DND-41 (cell line): ENCODE measurements at regions not wholly inside any gene's neighbourhood (a gene's known extent, or its start where the extent isn't known, plus 50 kb on each side); places are given as distances from the start of the nearest gene placed in this dataset.

Source experiments
- ATAC-seq: fragments of 200-7000 bp; cut with Tn5 transposase; 3 replicates; pipeline ENCODE4 v1.9.1; 2021; ENCODE audit warnings: low read depth; ENCODE audit not compliant: insufficient read depth
- DNase-seq: peaks from one replicate; pipeline ENCODE4 v3.0.0-alpha.2; 2020
- H2AFZ ChIP-seq: 2 replicates; pipeline ENCODE4 v1.6.0; 2012; ENCODE audit warnings: low read depth, low read length
- H3K27ac ChIP-seq: 2 replicates; pipeline ENCODE4 v1.5.1; 2012; ENCODE audit warnings: low read length, inconsistent platforms
- H3K27me3 ChIP-seq: fragments of 200-600 bp; sonication (generic); 2 replicates; pipeline ENCODE4 v1.6.0; 2012; ENCODE audit warnings: low read length, mild to moderate bottlenecking, inconsistent platforms; ENCODE audit not compliant: insufficient read depth, poor library complexity
- H3K36me3 ChIP-seq: 2 replicates; pipeline ENCODE4 v1.5.1; 2012; ENCODE audit warnings: low read length, inconsistent platforms; ENCODE audit not compliant: insufficient read depth
- H3K4me1 ChIP-seq: 2 replicates; pipeline ENCODE4 v1.5.1; 2012; ENCODE audit warnings: mild to moderate bottlenecking, low read length; ENCODE audit not compliant: insufficient read depth
- H3K4me2 ChIP-seq: 2 replicates; pipeline ENCODE4 v1.6.0; 2012; ENCODE audit warnings: mild to moderate bottlenecking, moderate library complexity, low read length, inconsistent platforms; ENCODE audit not compliant: insufficient read depth
- H3K4me3 ChIP-seq, 2 experiments: fragments of 200-600 bp in 1 of 2; shearing (Covaris generic) in 1 of 2; 2 replicates each; pipeline ENCODE4 v1.5.1; 2012 to 2016; ENCODE audit warnings: inconsistent platforms in 2 of 2, low read length in 2 of 2, mild to moderate bottlenecking in 2 of 2, low read depth in 1 of 2, moderate library complexity in 1 of 2
- H3K79me2 ChIP-seq: 2 replicates; pipeline ENCODE4 v1.6.0; 2012; ENCODE audit warnings: low read length, inconsistent platforms; ENCODE audit not compliant: insufficient read depth
- H3K9ac ChIP-seq: 2 replicates; pipeline ENCODE4 v1.6.0; 2012; ENCODE audit warnings: low read depth, mild to moderate bottlenecking, inconsistent platforms, low read length, moderate library complexity
- H3K9me3 ChIP-seq: 2 replicates; pipeline ENCODE4 v1.5.1; 2012; ENCODE audit warnings: low read length, moderate library complexity, mild to moderate bottlenecking, inconsistent platforms; ENCODE audit not compliant: insufficient read depth, severe bottlenecking
- H4K20me1 ChIP-seq: 2 replicates; pipeline ENCODE4 v1.6.0; 2012; ENCODE audit warnings: low read length; ENCODE audit not compliant: insufficient read depth
- EZH2 ChIP-seq: IDR thresholded peaks from 3 replicates; pipeline ENCODE4 v1.6.1; 2012; ENCODE audit warnings: borderline replicate concordance, low read depth, mild to moderate bottlenecking, moderate library complexity, low read length, inconsistent platforms; ENCODE audit not compliant: severe bottlenecking
- TF ChIP-seq, protein P1 (sequence below): IDR thresholded peaks from 2 replicates; pipeline ENCODE4 v1.5.1; 2012; ENCODE audit warnings: borderline replicate concordance, low read length, moderate library complexity, mild to moderate bottlenecking; ENCODE audit not compliant: poor library complexity, severe bottlenecking; ENCODE audit errors: extremely low read depth

DNA sequence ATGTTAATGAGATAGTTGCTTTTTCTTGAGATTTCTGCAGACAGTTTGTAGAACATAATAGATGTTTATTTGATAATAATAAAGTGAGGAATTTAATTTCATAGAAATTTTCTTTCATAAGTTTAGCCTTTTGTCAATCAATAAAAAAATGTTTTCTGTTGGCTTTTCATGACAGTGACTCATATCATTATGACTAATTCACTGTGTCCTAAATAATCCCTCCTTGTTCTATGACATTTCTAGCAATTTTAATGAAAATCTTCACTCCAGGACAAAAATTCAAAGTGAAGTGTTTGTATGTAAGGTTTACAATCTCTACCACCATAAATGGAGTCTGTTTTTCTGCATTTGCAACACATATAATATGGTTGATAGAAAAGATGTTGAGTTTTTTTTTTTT is 109.9 kb downstream of the UTRN start:
- H3K4me2 ChIP-seq, result no peak overlapping the region
- ATAC-seq, result no peak
- no peaks in the 10 kb centered on the region for H3K27me3 ChIP-seq
- no peak for DNase-seq
- no peak for TF ChIP-seq EZH2
- TF ChIP-seq, protein P1, sequence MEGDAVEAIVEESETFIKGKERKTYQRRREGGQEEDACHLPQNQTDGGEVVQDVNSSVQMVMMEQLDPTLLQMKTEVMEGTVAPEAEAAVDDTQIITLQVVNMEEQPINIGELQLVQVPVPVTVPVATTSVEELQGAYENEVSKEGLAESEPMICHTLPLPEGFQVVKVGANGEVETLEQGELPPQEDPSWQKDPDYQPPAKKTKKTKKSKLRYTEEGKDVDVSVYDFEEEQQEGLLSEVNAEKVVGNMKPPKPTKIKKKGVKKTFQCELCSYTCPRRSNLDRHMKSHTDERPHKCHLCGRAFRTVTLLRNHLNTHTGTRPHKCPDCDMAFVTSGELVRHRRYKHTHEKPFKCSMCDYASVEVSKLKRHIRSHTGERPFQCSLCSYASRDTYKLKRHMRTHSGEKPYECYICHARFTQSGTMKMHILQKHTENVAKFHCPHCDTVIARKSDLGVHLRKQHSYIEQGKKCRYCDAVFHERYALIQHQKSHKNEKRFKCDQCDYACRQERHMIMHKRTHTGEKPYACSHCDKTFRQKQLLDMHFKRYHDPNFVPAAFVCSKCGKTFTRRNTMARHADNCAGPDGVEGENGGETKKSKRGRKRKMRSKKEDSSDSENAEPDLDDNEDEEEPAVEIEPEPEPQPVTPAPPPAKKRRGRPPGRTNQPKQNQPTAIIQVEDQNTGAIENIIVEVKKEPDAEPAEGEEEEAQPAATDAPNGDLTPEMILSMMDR, result no peak
- H3K9me3 ChIP-seq, result peaks cover 6% of the 10 kb centered on the region
- no peaks in the 10 kb centered on the region; the same call in 1 of the 2 replicates for H4K20me1 ChIP-seq
- H3K79me2 ChIP-seq, result peaks cover 83% of the 10 kb centered on the region
- no peak overlapping the region for H2AFZ ChIP-seq
- H3K9ac ChIP-seq, result no peak overlapping the region
- H3K4me3 ChIP-seq, result no peak overlapping the region
- no peaks in the 10 kb centered on the region for H3K4me1 ChIP-seq
- H3K36me3 ChIP-seq, result peaks cover 10% of the 10 kb centered on the region; the same call in 1 of the 2 replicates
- H3K27ac ChIP-seq, result no peak overlapping the region

DNA sequence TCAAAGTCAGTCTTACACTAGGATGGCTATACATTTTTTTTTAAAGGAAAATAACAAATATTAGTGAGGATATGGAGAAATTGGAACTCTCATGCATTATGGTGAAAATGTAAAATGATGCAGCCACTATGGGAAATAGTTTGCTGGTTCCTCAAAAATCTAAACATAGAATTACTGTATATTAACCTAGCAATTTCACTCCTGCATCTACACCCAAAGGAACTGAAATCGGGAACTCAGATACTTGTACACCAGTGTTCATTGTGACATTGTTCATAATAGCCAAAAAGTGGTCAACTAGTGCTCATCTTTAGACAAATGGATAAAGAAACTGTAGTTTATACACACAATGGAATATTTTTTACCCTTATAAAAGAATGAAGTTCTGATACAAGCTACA is 110.7 kb downstream of the UTRN start:
- Histone ChIP-seq H3K4me2 (no peak overlapping the region), H3K27ac (no peak overlapping the region), H2AFZ (no peak overlapping the region), H3K79me2 (peaks cover 80% of the 10 kb centered on the region), H3K9ac (no peak overlapping the region), H3K9me3 (peaks cover 6% of the 10 kb centered on the region), H3K4me3 (no peak overlapping the region), H3K27me3 (no peaks in the 10 kb centered on the region), H3K4me1 (no peaks in the 10 kb centered on the region), H4K20me1 (no peaks in the 10 kb centered on the region; the same call in 1 of the 2 replicates), H3K36me3 (peaks cover 6% of the 10 kb centered on the region; the same call in 1 of the 2 replicates)
- DNase-seq (no peak), ATAC-seq (no peak)
- no peak for TF ChIP-seq EZH2
- TF ChIP-seq, protein P1, result no peak

DNA sequence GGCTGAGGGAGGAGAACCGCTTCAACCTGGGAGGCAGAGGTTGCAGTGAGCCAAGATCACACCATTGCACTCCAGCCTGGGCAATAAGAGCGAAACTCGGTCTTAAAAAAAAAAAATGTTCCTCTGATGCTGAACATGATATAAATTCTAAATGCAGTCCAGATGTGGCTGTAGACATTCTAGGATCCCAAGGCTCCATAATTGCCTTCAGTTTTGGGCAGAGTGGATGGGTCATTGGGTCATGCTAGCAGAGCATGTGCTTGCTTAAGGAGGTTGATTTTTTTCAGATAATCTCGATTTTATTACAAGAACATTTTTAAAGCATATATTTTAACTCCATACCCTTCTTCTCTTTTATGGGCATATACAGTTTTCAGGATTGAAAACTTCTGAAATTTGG is 112.0 kb downstream of the UTRN start:
- Histone ChIP-seq H3K27me3 (no peaks in the 10 kb centered on the region), H3K4me3 (no peak overlapping the region), H3K36me3 (peaks cover 6% of the 10 kb centered on the region; the same call in 1 of the 2 replicates), H3K79me2 (peaks cover 82% of the 10 kb centered on the region), H3K27ac (no peak overlapping the region), H4K20me1 (peaks cover 2% of the 10 kb centered on the region; the same call in 1 of the 2 replicates), H3K9ac (no peak overlapping the region), H3K9me3 (peaks cover 6% of the 10 kb centered on the region), H3K4me1 (no peaks in the 10 kb centered on the region), H3K4me2 (no peak overlapping the region), H2AFZ (no peak overlapping the region)
- no peak for ATAC-seq
- no peak for TF ChIP-seq EZH2
- TF ChIP-seq, protein P1, result no peak
- no peak for DNase-seq

DNA sequence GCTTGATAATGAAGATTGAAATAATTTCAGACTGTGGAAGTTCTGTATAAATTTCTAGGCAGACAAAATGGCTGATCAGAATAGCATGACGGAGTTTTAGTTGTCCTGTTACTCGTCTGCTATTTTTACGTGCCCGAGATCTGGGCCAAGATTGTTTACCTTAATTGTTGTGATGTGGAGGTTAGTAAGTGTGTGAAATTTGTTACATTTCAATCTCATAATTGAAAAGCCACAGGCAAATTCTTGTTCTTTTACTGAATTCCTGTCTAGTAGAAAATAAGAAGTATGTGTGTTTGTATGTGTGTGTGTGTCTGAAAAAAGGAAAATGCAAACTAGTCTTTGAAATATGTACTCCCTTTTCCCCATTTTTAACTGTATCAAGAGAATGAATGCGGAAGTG is 115.2 kb downstream of the UTRN start:
- TF ChIP-seq, protein P1, result no peak
- no peak for TF ChIP-seq EZH2
- H3K27ac ChIP-seq, result no peak overlapping the region
- no peaks in the 10 kb centered on the region for H3K27me3 ChIP-seq
- peaks cover 6% of the 10 kb centered on the region; the same call in 1 of the 2 replicates for H3K36me3 ChIP-seq
- ATAC-seq (no peak), DNase-seq (no peak)
- no peak overlapping the region for H2AFZ ChIP-seq
- no peak overlapping the region for H3K4me2 ChIP-seq
- H3K79me2 ChIP-seq, result peaks cover 80% of the 10 kb centered on the region
- peaks cover 6% of the 10 kb centered on the region for H3K9me3 ChIP-seq
- H4K20me1 ChIP-seq, result peaks cover 6% of the 10 kb centered on the region; the same call in 1 of the 2 replicates
- H3K9ac ChIP-seq, result no peak overlapping the region
- H3K4me3 ChIP-seq, result no peak overlapping the region
- H3K4me1 ChIP-seq, result no peaks in the 10 kb centered on the region
